HepG2 (cell line): ENCODE measurements at regions not wholly inside any gene's neighbourhood (a gene's known extent, or its start where the extent isn't known, plus 50 kb on each side); places are given as distances from the start of the nearest gene placed in this dataset.
A peak's percentile ranks its signal among the peaks of the same experiment; 100 is the strongest.

Experiments used
- ATAC-seq: fragments of 200-7000 bp; cut with Tn5 transposase; 3 replicates; pipeline ENCODE4 v1.9.1; 2020; ENCODE audit warnings: mild to moderate bottlenecking, moderate library complexity
- BruUV-seq: library from RNA; stranded (reverse); fragments of 400-500 nt; replicated peaks from 2 replicates; lab custom pipeline; 2021; lab: Mats Ljungman, UMichigan
- CTCF ChIA-PET: fragments of 300-600 bp; formaldehyde crosslinking; extraction: SDS; loops from one replicate; lab custom pipeline; 2021; ENCODE audit warnings: low total read pairs, inconsistent platforms, low intra/inter-chr PET ratio; lab: Yijun Ruan, JAX
- POLR2A ChIA-PET: fragments of 350-600 bp; sonication (Branson Sonifier 250); formaldehyde crosslinking; loops from one replicate; lab custom pipeline; 2020; ENCODE audit warnings: antibody characterized with exemption, inconsistent platforms; lab: Yijun Ruan, JAX
- DNase-seq: peaks from one replicate; pipeline ENCODE4 v3.0.0-alpha.2; 2015; ENCODE audit warnings: low spot score
- FAIRE-seq: peaks from 3 replicates; lab custom pipeline; 2011; peaks lifted over from hg19 to GRCh38; lab: Jason Lieb, UNC
- H2AFZ ChIP-seq: one replicate; pipeline ENCODE4 v1.6.1; 2011; ENCODE audit warnings: low read length, inconsistent platforms
- H3K27ac ChIP-seq: fragments of 300-600 bp; 3 replicates; pipeline ENCODE4 v1.8.0; 2011; ENCODE audit warnings: mixed run types, mild to moderate bottlenecking, mixed read lengths, low read length, inconsistent platforms; ENCODE audit not compliant: insufficient read depth; ENCODE audit errors: extremely low read length
- H3K27me3 ChIP-seq, 2 experiments: fragments of 200-600 bp in 1 of 2; 2 replicates in 1 of 2; 3 replicates in 1 of 2; pipeline versions ENCODE4 v1.6.0 to v1.8.0; 2011; ENCODE audit warnings: low read length in 2 of 2, mild to moderate bottlenecking in 2 of 2, moderate library complexity in 2 of 2, inconsistent platforms in 1 of 2; ENCODE audit not compliant: insufficient read depth in 2 of 2, control insufficient read depth in 1 of 2
- H3K36me3 ChIP-seq, 2 experiments: fragments of 200-600 bp in 1 of 2; replicated peaks in 1 of 2; 2 replicates in 1 of 2; 3 replicates in 1 of 2; pipeline versions ENCODE4 v1.5.1 to v1.8.0; 2011; ENCODE audit warnings: low read length in 2 of 2, inconsistent platforms in 1 of 2; ENCODE audit not compliant: insufficient read depth in 2 of 2, control insufficient read depth in 1 of 2
- H3K4me1 ChIP-seq: 2 replicates; pipeline ENCODE4 v1.5.1; 2012; ENCODE audit warnings: low read length, inconsistent platforms; ENCODE audit not compliant: insufficient read depth
- H3K4me2 ChIP-seq: 2 replicates; pipeline ENCODE4 v1.6.0; 2011; ENCODE audit warnings: low read depth, low read length, inconsistent platforms
- H3K4me3 ChIP-seq, 3 experiments: fragments of 200-600 bp in 1 of 3; sonication (generic), shearing (Covaris generic) in 1 of 3; replicated peaks in 1 of 3; 2 replicates each; pipeline ENCODE4 v1.5.1; 2011 to 2016; ENCODE audit warnings: low read length in 3 of 3, inconsistent platforms in 2 of 3, low read depth in 2 of 3, mild to moderate bottlenecking in 2 of 3, control low read depth in 1 of 3, mixed read lengths in 1 of 3; ENCODE audit not compliant: insufficient read depth in 1 of 3
- H3K79me2 ChIP-seq: one replicate; pipeline ENCODE4 v1.6.1; 2011; ENCODE audit warnings: low read length, inconsistent platforms; ENCODE audit not compliant: insufficient read depth
- H3K9ac ChIP-seq: 2 replicates; pipeline ENCODE4 v1.6.0; 2011; ENCODE audit warnings: mild to moderate bottlenecking, low read depth, low read length, inconsistent platforms; ENCODE audit not compliant: insufficient read depth
- H3K9me3 ChIP-seq: 2 replicates; pipeline ENCODE4 v1.5.1; 2012; ENCODE audit warnings: mild to moderate bottlenecking, low read length
- H4K20me1 ChIP-seq: 2 replicates; pipeline ENCODE4 v1.6.0; 2011; ENCODE audit warnings: inconsistent platforms, mild to moderate bottlenecking, low read length, moderate library complexity; ENCODE audit not compliant: insufficient read depth
- CTCF ChIP-seq: sonication (generic); formaldehyde crosslinking; IDR thresholded peaks from 2 replicates; pipeline ENCODE4 v1.5.0; 2020; ENCODE audit warnings: mild to moderate bottlenecking, missing genetic modification reagents, moderate library complexity
- GABPA ChIP-seq, 2 experiments: IDR thresholded peaks; 2 replicates each; pipeline ENCODE4 v1.6.1; 2011 to 2016; ENCODE audit warnings: low read depth in 2 of 2, low read length in 1 of 2, missing biosample characterization in 1 of 2, missing genetic modification characterization in 1 of 2
- ZBTB20 ChIP-seq: sonication (generic); formaldehyde crosslinking; IDR thresholded peaks from 2 replicates; pipeline ENCODE4 v1.8.1; 2023; ENCODE audit warnings: missing genetic modification reagents, low read depth, mild to moderate bottlenecking, borderline replicate concordance
- ZNF441 ChIP-seq: sonication (generic); formaldehyde crosslinking; IDR thresholded peaks from 2 replicates; pipeline ENCODE4 v1.7.0; 2021; ENCODE audit warnings: missing genetic modification reagents, borderline replicate concordance
- ZNF788 ChIP-seq: sonication (generic); formaldehyde crosslinking; IDR thresholded peaks from 2 replicates; pipeline ENCODE4 v1.5.0; 2020; ENCODE audit warnings: mild to moderate bottlenecking, missing genetic modification reagents, borderline replicate concordance
- WGBS: methylation state at CpG from one replicate; pipeline ENCODE4 v1.1.6; 2017; ENCODE audit warnings: low lambda C conversion rate; 5-methylcytosine and 5-hydroxymethylcytosine counted together
- in situ Hi-C: cut with HindIII; loops from 2 replicates; pipeline ENCODE4 v1.10.0; 2017; ENCODE audit warnings: low pct_unique_long_range_greater_than_20kb; ENCODE audit not compliant: extremely low pct_ligation_motif_present
- intact Hi-C: fragments of 100-400 bp; cut with micrococcal nuclease; formaldehyde crosslinking; loops from one replicate; pipeline ENCODE4 v1.10.0; 2022; ENCODE audit not compliant: unreplicated experiment

- TF ChIP-seq ZBTB20 (CRISPR knock-in tag) (no peak), ZNF441 (CRISPR knock-in tag) (no peak), CTCF (CRISPR knock-in tag) (peak; percentile 23; the same call in 1 of the 2 replicates), ZNF788 (CRISPR knock-in tag) (no peak)
Measured at GRCh38 chr9:82188817-82189216, 200.2 kb downstream of the SPATA31D1 start (continued).

- 52% methylated on average over 4 of the region's 4 CpGs for WGBS
- in situ Hi-C loops (no loop called here), intact Hi-C loops (no loop called here)
- Histone ChIP-seq H3K79me2 (no peaks in the 10 kb centered on the region), H3K4me1 (no peaks in the 10 kb centered on the region), H3K4me3 (no peak overlapping the region), H4K20me1 (no peaks in the 10 kb centered on the region), H3K9me3 (no peaks in the 10 kb centered on the region), H3K4me2 (no peak overlapping the region), H3K27me3 (no peaks in the 10 kb centered on the region), H3K9ac (no peak overlapping the region), H3K36me3 (no peaks in the 10 kb centered on the region), H3K27ac (no peak overlapping the region), H2AFZ (no peak overlapping the region)
- DNase-seq (no peak), FAIRE-seq (no peak), ATAC-seq (no peak)
- ChIA-PET CTCF (no interaction called here), POLR2A (no interaction called here)
- TF ChIP-seq GABPA (IDR thresholded peaks at IDR 0.05; ENCODE audit: low read depth, low read length), result no peak
- TF ChIP-seq GABPA (CRISPR knock-in tag; IDR thresholded peaks at IDR 0.05; ENCODE audit: low read depth), result no peak
- BruUV-seq, result no TSS peak
Measured at GRCh38 chr9:82191082-82191770, 202.7 kb downstream of the SPATA31D1 start.
